HepG2 (cell line): ENCODE measurements at regions not wholly inside any gene's neighbourhood (a gene's known extent, or its start where the extent isn't known, plus 50 kb on each side); places are given as distances from the start of the nearest gene placed in this dataset.

Experiments
- ATAC-seq: fragments of 200-7000 bp; cut with Tn5 transposase; 3 replicates; pipeline ENCODE4 v1.9.1; 2020; ENCODE audit warnings: mild to moderate bottlenecking, moderate library complexity
- BruUV-seq: library from RNA; stranded (reverse); fragments of 400-500 nt; replicated peaks from 2 replicates; lab custom pipeline; 2021; lab: Mats Ljungman, UMichigan
- CTCF ChIA-PET: fragments of 300-600 bp; formaldehyde crosslinking; extraction: SDS; loops from one replicate; lab custom pipeline; 2021; ENCODE audit warnings: low total read pairs, inconsistent platforms, low intra/inter-chr PET ratio; lab: Yijun Ruan, JAX
- POLR2A ChIA-PET: fragments of 350-600 bp; sonication (Branson Sonifier 250); formaldehyde crosslinking; loops from one replicate; lab custom pipeline; 2020; ENCODE audit warnings: antibody characterized with exemption, inconsistent platforms; lab: Yijun Ruan, JAX
- DNase-seq: peaks from one replicate; pipeline ENCODE4 v3.0.0-alpha.2; 2015; ENCODE audit warnings: low spot score
- FAIRE-seq: peaks from 3 replicates; lab custom pipeline; 2011; peaks lifted over from hg19 to GRCh38; lab: Jason Lieb, UNC
- H2AFZ ChIP-seq: one replicate; pipeline ENCODE4 v1.6.1; 2011; ENCODE audit warnings: low read length, inconsistent platforms
- H3K27ac ChIP-seq: fragments of 300-600 bp; 3 replicates; pipeline ENCODE4 v1.8.0; 2011; ENCODE audit warnings: mixed run types, mild to moderate bottlenecking, mixed read lengths, low read length, inconsistent platforms; ENCODE audit not compliant: insufficient read depth; ENCODE audit errors: extremely low read length
- H3K27me3 ChIP-seq, 2 experiments: fragments of 200-600 bp in 1 of 2; 2 replicates in 1 of 2; 3 replicates in 1 of 2; pipeline versions ENCODE4 v1.6.0 to v1.8.0; 2011; ENCODE audit warnings: low read length in 2 of 2, mild to moderate bottlenecking in 2 of 2, moderate library complexity in 2 of 2, inconsistent platforms in 1 of 2; ENCODE audit not compliant: insufficient read depth in 2 of 2, control insufficient read depth in 1 of 2
- H3K36me3 ChIP-seq, 2 experiments: fragments of 200-600 bp in 1 of 2; replicated peaks in 1 of 2; 2 replicates in 1 of 2; 3 replicates in 1 of 2; pipeline versions ENCODE4 v1.5.1 to v1.8.0; 2011; ENCODE audit warnings: low read length in 2 of 2, inconsistent platforms in 1 of 2; ENCODE audit not compliant: insufficient read depth in 2 of 2, control insufficient read depth in 1 of 2
- H3K4me1 ChIP-seq: 2 replicates; pipeline ENCODE4 v1.5.1; 2012; ENCODE audit warnings: low read length, inconsistent platforms; ENCODE audit not compliant: insufficient read depth
- H3K4me2 ChIP-seq: 2 replicates; pipeline ENCODE4 v1.6.0; 2011; ENCODE audit warnings: low read depth, low read length, inconsistent platforms
- H3K4me3 ChIP-seq, 3 experiments: fragments of 200-600 bp in 1 of 3; sonication (generic), shearing (Covaris generic) in 1 of 3; replicated peaks in 1 of 3; 2 replicates each; pipeline ENCODE4 v1.5.1; 2011 to 2016; ENCODE audit warnings: low read length in 3 of 3, inconsistent platforms in 2 of 3, low read depth in 2 of 3, mild to moderate bottlenecking in 2 of 3, control low read depth in 1 of 3, mixed read lengths in 1 of 3; ENCODE audit not compliant: insufficient read depth in 1 of 3
- H3K79me2 ChIP-seq: one replicate; pipeline ENCODE4 v1.6.1; 2011; ENCODE audit warnings: low read length, inconsistent platforms; ENCODE audit not compliant: insufficient read depth
- H3K9ac ChIP-seq: 2 replicates; pipeline ENCODE4 v1.6.0; 2011; ENCODE audit warnings: mild to moderate bottlenecking, low read depth, low read length, inconsistent platforms; ENCODE audit not compliant: insufficient read depth
- H3K9me3 ChIP-seq: 2 replicates; pipeline ENCODE4 v1.5.1; 2012; ENCODE audit warnings: mild to moderate bottlenecking, low read length
- H4K20me1 ChIP-seq: 2 replicates; pipeline ENCODE4 v1.6.0; 2011; ENCODE audit warnings: inconsistent platforms, mild to moderate bottlenecking, low read length, moderate library complexity; ENCODE audit not compliant: insufficient read depth
- CHCHD3 ChIP-seq: sonication (generic); formaldehyde crosslinking; IDR thresholded peaks from 2 replicates; pipeline ENCODE4 v1.8.0; 2022; ENCODE audit warnings: mild to moderate bottlenecking, missing genetic modification reagents, moderate library complexity
- ERF ChIP-seq: IDR thresholded peaks from 2 replicates; pipeline ENCODE4 v1.6.1; 2018; ENCODE audit warnings: missing biosample characterization, missing genetic modification reagents
- HBP1 ChIP-seq: IDR thresholded peaks from 2 replicates; pipeline ENCODE4 v1.6.1; 2016; ENCODE audit warnings: low read depth, control low read depth
- HHEX ChIP-seq: IDR thresholded peaks from 2 replicates; pipeline ENCODE4 v1.6.1; 2016; ENCODE audit warnings: control low read depth
- HNF1B ChIP-seq: sonication (generic); formaldehyde crosslinking; IDR thresholded peaks from 2 replicates; pipeline ENCODE4 v1.5.1; 2020; ENCODE audit warnings: mild to moderate bottlenecking, moderate library complexity, missing genetic modification reagents
- ISX ChIP-seq: sonication (generic); formaldehyde crosslinking; conservative IDR thresholded peaks from 2 replicates; pipeline ENCODE4 v1.5.0; 2020; ENCODE audit warnings: missing genetic modification reagents
- JDP2 ChIP-seq: sonication (generic); formaldehyde crosslinking; IDR thresholded peaks from 2 replicates; pipeline ENCODE4 v1.8.1; 2022; ENCODE audit warnings: missing genetic modification reagents, borderline replicate concordance
- MXI1 ChIP-seq: IDR thresholded peaks from 3 replicates; pipeline ENCODE4 v1.6.1; 2012; ENCODE audit warnings: low read depth, low read length, inconsistent platforms, borderline replicate concordance
- NFE2L1 ChIP-seq: sonication (generic); formaldehyde crosslinking; IDR thresholded peaks from 2 replicates; pipeline ENCODE4 v1.4.0; 2020; ENCODE audit warnings: missing genetic modification reagents, mild to moderate bottlenecking, borderline replicate concordance
- NR1H2 ChIP-seq: sonication (generic); formaldehyde crosslinking; IDR thresholded peaks from 2 replicates; pipeline ENCODE4 v1.8.1; 2022; ENCODE audit warnings: low read depth, missing genetic modification reagents, borderline replicate concordance
- REL ChIP-seq: sonication (generic); formaldehyde crosslinking; conservative IDR thresholded peaks from 2 replicates; pipeline ENCODE4 v1.8.0; 2022; ENCODE audit warnings: mild to moderate bottlenecking, missing genetic modification reagents, moderate library complexity
- TARDBP ChIP-seq: sonication (generic); formaldehyde crosslinking; IDR thresholded peaks from 2 replicates; pipeline ENCODE4 v1.8.0; 2022; ENCODE audit warnings: mild to moderate bottlenecking, missing genetic modification reagents
- THAP8 ChIP-seq: sonication (generic); formaldehyde crosslinking; IDR thresholded peaks from 2 replicates; pipeline ENCODE4 v1.5.1; 2020; ENCODE audit warnings: missing genetic modification reagents, mild to moderate bottlenecking, borderline replicate concordance
- THAP9 ChIP-seq: sonication (generic); formaldehyde crosslinking; IDR thresholded peaks from 2 replicates; pipeline ENCODE4; 2020; ENCODE audit warnings: missing genetic modification reagents, mild to moderate bottlenecking, borderline replicate concordance
- ZKSCAN8 ChIP-seq: IDR thresholded peaks from 2 replicates; pipeline ENCODE4 v1.6.1; 2016; ENCODE audit warnings: borderline replicate concordance, missing genetic modification reagents, missing compliant biosample characterization
- ZMYM2 ChIP-seq: sonication (generic); formaldehyde crosslinking; IDR thresholded peaks from 2 replicates; pipeline ENCODE4 v1.8.0; 2022; ENCODE audit warnings: mild to moderate bottlenecking, missing genetic modification reagents
- ZNF251 ChIP-seq: sonication (generic); formaldehyde crosslinking; IDR thresholded peaks from 2 replicates; pipeline ENCODE4 v1.9.0; 2021; ENCODE audit warnings: mild to moderate bottlenecking, missing genetic modification reagents
- ZNF572 ChIP-seq: sonication (generic); formaldehyde crosslinking; IDR thresholded peaks from 2 replicates; pipeline ENCODE4 v1.5.1; 2020; ENCODE audit warnings: mild to moderate bottlenecking, missing genetic modification reagents
- ZNF780A ChIP-seq: sonication (generic); formaldehyde crosslinking; IDR thresholded peaks from 2 replicates; pipeline ENCODE4 v1.8.0; 2022; ENCODE audit warnings: mild to moderate bottlenecking, missing genetic modification reagents, moderate library complexity
- WGBS: methylation state at CpG from one replicate; pipeline ENCODE4 v1.1.6; 2017; ENCODE audit warnings: low lambda C conversion rate; 5-methylcytosine and 5-hydroxymethylcytosine counted together
- in situ Hi-C: cut with HindIII; loops from 2 replicates; pipeline ENCODE4 v1.10.0; 2017; ENCODE audit warnings: low pct_unique_long_range_greater_than_20kb; ENCODE audit not compliant: extremely low pct_ligation_motif_present
- intact Hi-C: fragments of 100-400 bp; cut with micrococcal nuclease; formaldehyde crosslinking; loops from one replicate; pipeline ENCODE4 v1.10.0; 2022; ENCODE audit not compliant: unreplicated experiment

GRCh38 chrX:9144701-9145241, 110.8 kb upstream of the FAM9B start (continued):
- TF ChIP-seq ZNF780A (CRISPR knock-in tag) (no peak), NFE2L1 (CRISPR knock-in tag) (no peak), REL (CRISPR knock-in tag) (no peak), NR1H2 (CRISPR knock-in tag) (no peak), HBP1 (CRISPR knock-in tag) (no peak)
- TF ChIP-seq, all 625 proteins: peak for 0

GRCh38 chrX:9146657-9147056, 112.7 kb upstream of the FAM9B start:
- Histone ChIP-seq H3K27me3 (no peaks in the 10 kb centered on the region), H4K20me1 (no peaks in the 10 kb centered on the region), H3K4me2 (no peak overlapping the region), H3K36me3 (no peaks in the 10 kb centered on the region), H3K9ac (no peak overlapping the region), H3K27ac (no peak overlapping the region), H3K4me3 (no peak overlapping the region), H3K9me3 (peaks cover 7% of the 10 kb centered on the region), H2AFZ (no peak overlapping the region), H3K4me1 (no peaks in the 10 kb centered on the region), H3K79me2 (no peaks in the 10 kb centered on the region)
- no peak for FAIRE-seq
- intact Hi-C loops = no loop called here
- ChIA-PET POLR2A (no interaction called here), CTCF (no interaction called here)
- no peak for DNase-seq
- 41% methylated on average over 9 of the region's 9 CpGs for WGBS
- ATAC-seq = no peak
- in situ Hi-C loops = no loop called here
- BruUV-seq = no TSS peak
- TF ChIP-seq MXI1 = no peak
- TF ChIP-seq ZMYM2 (CRISPR knock-in tag) = no peak
- TF ChIP-seq HHEX (CRISPR knock-in tag) = no peak
- no peak for TF ChIP-seq ZKSCAN8 (CRISPR knock-in tag)
- no peak for TF ChIP-seq THAP8
- TF ChIP-seq TARDBP (CRISPR knock-in tag) = no peak
- no peak for TF ChIP-seq CHCHD3 (CRISPR knock-in tag)
- TF ChIP-seq THAP9 (CRISPR knock-in tag) = no peak
- no peak for TF ChIP-seq HNF1B (CRISPR knock-in tag)
- no peak for TF ChIP-seq ZNF251 (CRISPR knock-in tag)
- no peak for TF ChIP-seq ZNF572 (CRISPR knock-in tag)
- no peak for TF ChIP-seq JDP2
- TF ChIP-seq ISX (CRISPR knock-in tag) = no peak
- TF ChIP-seq ERF (CRISPR knock-in tag) = no peak
